ENCODE measurements at regions not wholly inside any gene's neighbourhood (a gene's known extent, or its start where the extent isn't known, plus 50 kb on each side); places are given as distances from the start of the nearest gene placed in this dataset.

GRCh38 chr2:16249246-16250055 lies 309.1 kb downstream of the MYCN start:
- no peak overlapping the region for H3K4me3 ChIP-seq (ENCODE audit: low read depth, low read length)
- no peak for DNase-seq (ENCODE audit: low read depth)
- no peak for TF ChIP-seq CTCF (IDR thresholded peaks at IDR 0.05; ENCODE audit: insufficient read depth, low read length)

DNA sequence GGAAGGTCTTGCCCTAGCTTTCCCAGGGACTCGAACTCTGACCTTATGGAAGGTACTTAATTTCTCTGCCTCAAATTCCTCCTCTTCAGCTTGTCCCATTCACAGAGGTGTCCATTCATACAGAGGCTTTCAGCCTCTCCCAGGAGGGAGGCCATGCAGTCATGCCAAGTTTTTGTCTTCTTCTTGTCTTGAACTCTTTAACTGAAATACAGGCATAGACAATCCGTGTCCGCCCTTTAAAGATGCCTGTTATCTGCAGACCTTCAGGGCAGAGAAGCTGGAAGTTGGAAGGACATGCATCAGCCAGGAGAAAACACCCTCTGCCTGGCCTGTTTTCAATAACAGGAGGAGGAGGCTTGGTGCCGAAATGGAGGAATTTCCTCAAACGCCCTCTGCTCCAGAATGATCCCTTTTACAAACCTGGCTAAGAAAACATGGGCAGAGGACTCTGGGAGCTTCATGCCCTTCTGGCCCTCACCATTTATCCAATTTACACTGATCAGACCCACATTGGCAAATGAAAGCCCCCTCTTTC lies 308.3 kb downstream of the MYCN start:
- no peak for TF ChIP-seq CTCF (IDR thresholded peaks at IDR 0.05; ENCODE audit: insufficient read depth, low read length)
- no peak for DNase-seq (ENCODE audit: low read depth)

DNA sequence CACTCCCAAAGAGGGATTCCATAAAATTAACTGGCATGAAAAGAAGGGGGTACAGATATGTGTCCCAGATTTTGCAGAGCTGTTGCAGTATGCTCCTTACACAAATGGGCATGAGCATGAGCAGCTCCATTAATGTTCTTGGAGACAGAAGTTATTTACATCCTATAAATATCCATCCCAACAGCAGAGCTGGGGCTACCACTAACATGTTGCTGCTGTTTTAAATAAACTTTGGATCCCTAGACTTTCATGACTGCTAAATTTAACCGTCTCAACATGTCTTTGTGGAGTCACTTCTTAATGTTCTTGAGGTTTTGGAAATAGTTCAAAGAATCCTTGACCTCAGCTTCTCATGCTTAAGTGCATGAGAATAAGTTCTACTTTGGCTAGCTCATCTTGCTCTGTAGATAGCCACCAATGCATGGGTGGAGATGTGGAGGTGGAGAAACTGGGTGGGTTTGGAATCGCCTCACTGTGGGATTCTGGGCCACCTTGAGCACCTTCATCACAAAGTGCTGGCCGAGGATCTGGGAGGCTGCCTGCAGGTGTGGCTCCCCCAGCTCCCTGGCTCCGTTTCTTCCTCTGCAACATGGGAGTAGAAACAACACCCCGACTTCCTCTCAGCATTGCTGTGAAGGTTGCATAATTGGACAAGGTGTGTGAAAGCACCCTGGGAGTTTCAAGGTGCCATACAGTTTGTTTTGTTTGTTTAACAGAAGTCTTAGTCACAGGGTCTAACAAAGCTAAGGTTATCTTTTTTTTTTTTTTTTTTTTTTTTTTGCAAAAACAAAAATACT lies 307.2 kb downstream of the MYCN start:
- no peak for DNase-seq (ENCODE audit: low read depth)
- no peak for TF ChIP-seq CTCF (IDR thresholded peaks at IDR 0.05; ENCODE audit: insufficient read depth, low read length)
- H3K4me3 ChIP-seq (ENCODE audit: low read depth, low read length) = no peak overlapping the region

More for the DNA sequence above, 308.3 kb downstream of the MYCN start:
- no peak overlapping the region for H3K4me3 ChIP-seq (ENCODE audit: low read depth, low read length)

DNA sequence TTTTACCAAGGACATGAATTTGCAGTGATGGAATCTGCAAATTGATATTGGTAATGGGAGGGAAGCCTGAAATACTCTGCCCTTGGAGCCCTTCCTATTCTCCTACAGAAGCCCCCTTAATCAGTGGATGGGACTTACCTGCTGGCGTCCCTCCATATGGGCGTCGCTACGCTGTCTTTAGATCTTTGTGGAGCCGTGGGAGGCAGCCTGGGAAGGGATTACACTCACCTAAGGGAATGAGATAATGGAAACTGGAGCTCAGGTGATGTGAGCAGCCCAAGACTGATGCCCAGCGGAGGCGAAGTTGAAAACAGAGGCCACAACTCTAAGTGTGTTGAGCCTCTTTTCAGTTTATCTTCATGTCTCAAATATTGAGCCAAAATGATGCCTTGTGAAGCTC lies 306.6 kb downstream of the MYCN start:
- DNase-seq (ENCODE audit: low read depth) = no peak
- H3K4me3 ChIP-seq (ENCODE audit: low read depth, low read length) = no peak overlapping the region
- TF ChIP-seq CTCF (IDR thresholded peaks at IDR 0.05; ENCODE audit: insufficient read depth, low read length) = no peak

DNA sequence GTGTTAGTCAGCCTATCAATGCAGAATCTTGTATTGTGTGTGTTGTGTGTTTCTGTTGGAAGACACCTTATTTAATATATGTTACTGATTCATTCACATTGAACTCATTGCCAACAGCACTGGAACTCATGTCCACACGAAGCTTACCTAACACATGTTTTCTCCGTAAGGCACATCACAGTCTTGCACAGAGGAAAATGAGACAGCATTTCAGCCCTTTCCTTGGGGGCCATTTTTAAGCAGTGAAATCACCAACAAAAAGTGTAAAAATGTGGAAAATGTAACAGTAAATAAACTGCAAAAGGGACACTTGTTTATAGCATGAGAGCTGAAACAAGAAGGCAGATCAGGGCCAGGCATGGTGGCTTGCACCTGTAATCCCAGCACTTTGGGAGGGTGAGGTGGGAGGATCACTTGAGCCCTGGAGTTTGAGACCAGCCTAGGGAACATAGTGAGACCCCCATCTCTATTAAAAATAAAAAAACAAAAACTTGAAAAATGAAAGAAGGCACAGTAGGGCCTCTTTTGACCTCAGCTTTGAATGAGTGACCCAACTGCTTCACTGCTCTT lies 306.0 kb downstream of the MYCN start:
- DNase-seq (ENCODE audit: low read depth) = no peak
- no peak for TF ChIP-seq CTCF (IDR thresholded peaks at IDR 0.05; ENCODE audit: insufficient read depth, low read length)
- no peak overlapping the region for H3K4me3 ChIP-seq (ENCODE audit: low read depth, low read length)

DNA sequence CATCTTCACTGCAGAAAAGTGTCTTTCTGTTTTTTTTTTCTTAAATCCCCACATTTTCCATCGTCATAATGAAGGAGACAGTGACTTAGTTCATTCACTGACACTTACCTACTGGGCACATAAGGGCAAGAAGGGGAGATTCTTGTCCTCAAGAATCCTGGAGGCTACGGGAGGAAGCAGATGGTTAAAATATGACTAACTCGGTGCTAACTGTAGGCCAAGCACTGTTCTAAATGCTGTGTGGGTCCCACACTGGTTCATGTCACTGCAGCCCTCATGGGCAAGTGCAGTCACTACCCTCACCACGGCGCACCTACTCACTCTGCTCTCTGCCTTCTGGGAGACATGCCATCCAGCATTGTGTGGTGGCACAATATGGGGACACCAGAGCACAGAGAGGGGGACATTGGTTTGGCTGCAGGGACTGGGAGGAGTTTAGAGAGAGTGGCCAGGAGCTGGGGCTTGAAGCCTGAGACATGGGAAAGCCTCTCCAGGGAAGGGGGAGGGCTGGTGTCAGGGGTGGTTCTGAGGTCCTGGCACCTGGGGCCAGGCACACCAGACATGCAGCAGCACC lies 305.2 kb downstream of the MYCN start:
- H3K4me3 ChIP-seq (ENCODE audit: low read depth, low read length) = no peak overlapping the region
- no peak for TF ChIP-seq CTCF (IDR thresholded peaks at IDR 0.05; ENCODE audit: insufficient read depth, low read length)
- no peak for DNase-seq (ENCODE audit: low read depth)

All from fibroblast of the aortic adventitia (primary cell).